ENCODE measurements at regions not wholly inside any gene's neighbourhood (a gene's known extent, or its start where the extent isn't known, plus 50 kb on each side); places are given as distances from the start of the nearest gene placed in this dataset.
"Not testable (repeated sequence)": the region's sequence is repeated elsewhere in the genome, so short reads cannot be mapped to it uniquely, and the experiment has no call there.

DNA sequence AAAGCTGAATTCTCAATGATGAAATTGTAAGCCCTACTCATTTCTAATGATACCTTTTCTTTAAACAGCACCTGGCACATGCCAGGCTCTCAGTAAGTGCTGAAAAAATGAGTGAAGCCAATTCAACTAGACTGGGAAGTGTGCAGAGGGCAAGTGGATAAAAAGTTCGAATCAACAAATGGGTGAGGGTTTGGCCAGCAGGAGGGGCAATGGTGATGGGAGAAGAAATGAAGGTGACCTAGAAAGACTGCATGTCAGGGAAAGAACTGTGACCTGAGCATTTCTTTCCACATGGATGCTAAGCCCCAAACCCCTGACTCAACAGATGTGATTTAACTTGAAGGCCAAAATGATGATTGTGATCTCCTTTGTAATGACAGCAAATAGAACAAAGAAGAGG, 54.6 kb downstream of the DKK1 start:
- in situ Hi-C loops (cut with MboI; ENCODE audit: low sequenced_read_pairs) = no loop called here
- no peaks in the 10 kb centered on the region; the same call in 1 of the 2 replicates for H3K27me3 ChIP-seq (ENCODE audit: low read depth)
- H3K9me3 ChIP-seq = no peaks in the 10 kb centered on the region
- H3K36me3 ChIP-seq (replicated peaks) = no peaks in the 10 kb centered on the region
- H3K4me3 ChIP-seq = no peak overlapping the region
- DNase-seq (ENCODE audit: low spot score in 2 of 2) = no peak
- H3K4me1 ChIP-seq = peaks cover 6% of the 10 kb centered on the region

- DNase-seq (ENCODE audit: low spot score in 2 of 2); H3K36me3 ChIP-seq (replicated peaks); in situ Hi-C loops (cut with MboI; ENCODE audit: low sequenced_read_pairs); H3K4me3 ChIP-seq; H3K27me3 ChIP-seq (ENCODE audit: low read depth); H3K9me3 ChIP-seq: not testable (repeated sequence)
- H3K4me1 ChIP-seq = peaks cover 21% of the 10 kb centered on the region
Observed at GRCh38 chr10:52374207-52374606, 60.1 kb downstream of the DKK1 start.

- H3K36me3 ChIP-seq (replicated peaks) = no peaks in the 10 kb centered on the region
- no peak for DNase-seq (ENCODE audit: low spot score in 2 of 2)
- no peaks in the 10 kb centered on the region for H3K9me3 ChIP-seq
- no peak overlapping the region for H3K4me3 ChIP-seq
- in situ Hi-C loops (cut with MboI; ENCODE audit: low sequenced_read_pairs) = no loop called here
- no peaks in the 10 kb centered on the region for H3K27me3 ChIP-seq (ENCODE audit: low read depth)
- H3K4me1 ChIP-seq = peaks cover 24% of the 10 kb centered on the region
Observed at GRCh38 chr10:52376694-52377354, 62.7 kb downstream of the DKK1 start.

- Histone ChIP-seq H3K36me3 (replicated peaks) (no peaks in the 10 kb centered on the region), H3K4me3 (no peak overlapping the region), H3K9me3 (no peaks in the 10 kb centered on the region), H3K27me3 (ENCODE audit: low read depth) (no peaks in the 10 kb centered on the region), H3K4me1 (peaks cover 24% of the 10 kb centered on the region)
- in situ Hi-C loops (cut with MboI; ENCODE audit: low sequenced_read_pairs) = no loop called here
- DNase-seq (ENCODE audit: low spot score in 2 of 2) = no peak
Observed at GRCh38 chr10:52378124-52378523, 64.0 kb downstream of the DKK1 start.

GRCh38 chr10:52379287-52379686, 65.2 kb downstream of the DKK1 start:
- Histone ChIP-seq H3K4me3 (no peak overlapping the region), H3K36me3 (replicated peaks) (no peaks in the 10 kb centered on the region), H3K27me3 (ENCODE audit: low read depth) (no peaks in the 10 kb centered on the region), H3K4me1 (peaks cover 24% of the 10 kb centered on the region), H3K9me3 (no peaks in the 10 kb centered on the region)
- peak in 1 of 2 experiments; percentile 49 for DNase-seq (ENCODE audit: low spot score in 2 of 2)
- in situ Hi-C loops (cut with MboI; ENCODE audit: low sequenced_read_pairs) = no loop called here

- peaks cover 10% of the 10 kb centered on the region; the same call in 1 of the 2 replicates for H3K4me1 ChIP-seq
- in situ Hi-C loops (cut with MboI; ENCODE audit: low sequenced_read_pairs) = no loop called here
- H3K27me3 ChIP-seq (ENCODE audit: low read depth) = no peaks in the 10 kb centered on the region
- H3K36me3 ChIP-seq (replicated peaks) = no peaks in the 10 kb centered on the region
- no peaks in the 10 kb centered on the region for H3K9me3 ChIP-seq
- no peak for DNase-seq (ENCODE audit: low spot score in 2 of 2)
- H3K4me3 ChIP-seq = no peak overlapping the region
Observed at GRCh38 chr10:52383088-52383487, 69.0 kb downstream of the DKK1 start.

GRCh38 chr10:52387744-52388143, 73.7 kb downstream of the DKK1 start:
- Histone ChIP-seq H3K36me3 (replicated peaks) (no peaks in the 10 kb centered on the region), H3K4me3 (no peak overlapping the region), H3K27me3 (ENCODE audit: low read depth) (no peaks in the 10 kb centered on the region), H3K4me1 (no peaks in the 10 kb centered on the region), H3K9me3 (no peaks in the 10 kb centered on the region)
- no peak for DNase-seq (ENCODE audit: low spot score in 2 of 2)
- in situ Hi-C loops (cut with MboI; ENCODE audit: low sequenced_read_pairs) = no loop called here

- DNase-seq (ENCODE audit: low spot score in 2 of 2) = no peak
- Histone ChIP-seq H3K9me3 (no peaks in the 10 kb centered on the region), H3K36me3 (replicated peaks) (no peaks in the 10 kb centered on the region), H3K4me3 (no peak overlapping the region), H3K27me3 (ENCODE audit: low read depth) (no peaks in the 10 kb centered on the region), H3K4me1 (no peaks in the 10 kb centered on the region)
- in situ Hi-C loops (cut with MboI; ENCODE audit: low sequenced_read_pairs) = no loop called here
Observed at GRCh38 chr10:52390388-52390787, 76.3 kb downstream of the DKK1 start.

DNA sequence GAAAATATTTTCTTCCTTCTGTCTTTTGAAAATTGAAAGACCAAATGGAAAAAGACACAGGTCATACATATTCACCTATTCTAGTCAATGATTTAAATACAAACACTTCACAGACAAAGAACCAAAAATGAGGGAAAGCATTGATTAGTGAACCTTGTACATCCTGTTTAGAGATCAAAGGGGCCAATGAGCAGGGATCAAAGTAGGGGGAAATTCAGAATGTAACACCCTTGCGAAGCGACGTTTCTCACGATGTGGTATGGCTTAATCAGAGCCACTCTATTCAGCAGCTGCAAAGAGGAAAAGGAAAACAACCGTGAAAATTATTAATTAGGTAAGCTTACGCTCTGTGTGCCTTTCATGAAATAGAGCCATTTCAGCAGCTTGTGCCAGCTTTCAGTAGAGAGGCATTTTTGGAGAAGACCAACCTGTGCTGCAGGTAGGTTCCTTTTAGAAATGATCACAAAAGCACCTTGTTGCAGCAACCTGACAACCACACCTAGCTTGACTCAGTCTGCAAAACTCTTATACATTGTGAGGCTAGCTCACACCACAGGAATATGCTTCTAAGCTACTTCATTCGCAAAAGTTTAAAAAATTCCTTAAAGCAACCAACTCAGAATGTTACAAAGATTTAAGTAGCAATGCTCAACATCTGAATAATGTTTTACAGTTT, 78.0 kb downstream of the DKK1 start:
- Histone ChIP-seq H3K4me1 (no peaks in the 10 kb centered on the region), H3K27me3 (ENCODE audit: low read depth) (no peaks in the 10 kb centered on the region), H3K9me3 (no peaks in the 10 kb centered on the region), H3K4me3 (no peak overlapping the region), H3K36me3 (replicated peaks) (no peaks in the 10 kb centered on the region)
- no peak for DNase-seq (ENCODE audit: low spot score in 2 of 2)
- in situ Hi-C loops (cut with MboI; ENCODE audit: low sequenced_read_pairs) = no loop called here

DNA sequence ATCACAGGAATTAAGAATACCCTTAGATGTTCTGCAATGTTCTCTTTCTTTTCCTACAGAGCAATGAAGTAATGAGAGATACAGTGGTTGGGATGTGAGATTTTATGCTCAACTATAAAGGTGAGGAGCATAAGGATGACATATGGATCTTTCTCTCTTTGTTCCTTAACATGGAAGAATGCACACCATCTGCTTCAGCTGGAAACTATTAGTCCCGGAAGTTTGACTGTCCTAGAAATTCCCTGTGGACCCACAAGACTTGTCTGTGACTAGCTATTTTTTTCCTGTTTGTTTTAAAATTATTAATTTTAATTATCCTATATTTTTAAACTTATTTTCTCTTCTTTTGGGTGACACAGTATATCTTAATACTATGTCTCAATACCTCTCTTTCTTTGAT, 80.2 kb downstream of the DKK1 start:
- Histone ChIP-seq H3K36me3 (replicated peaks) (no peaks in the 10 kb centered on the region), H3K9me3 (no peaks in the 10 kb centered on the region), H3K4me3 (no peak overlapping the region), H3K27me3 (ENCODE audit: low read depth) (no peaks in the 10 kb centered on the region), H3K4me1 (no peaks in the 10 kb centered on the region)
- DNase-seq (ENCODE audit: low spot score in 2 of 2) = no peak
- in situ Hi-C loops (cut with MboI; ENCODE audit: low sequenced_read_pairs) = no loop called here

GRCh38 chr10:52400562-52400961, 86.5 kb downstream of the DKK1 start:
- DNase-seq (ENCODE audit: low spot score in 2 of 2) = no peak
- no peaks in the 10 kb centered on the region for H3K4me1 ChIP-seq
- in situ Hi-C loops (cut with MboI; ENCODE audit: low sequenced_read_pairs) = no loop called here
- no peaks in the 10 kb centered on the region for H3K27me3 ChIP-seq (ENCODE audit: low read depth)
- no peak overlapping the region for H3K4me3 ChIP-seq
- H3K36me3 ChIP-seq (replicated peaks) = no peaks in the 10 kb centered on the region
- no peaks in the 10 kb centered on the region for H3K9me3 ChIP-seq

GRCh38 chr10:52403801-52404200, 89.7 kb downstream of the DKK1 start:
- H3K4me3 ChIP-seq; DNase-seq (ENCODE audit: low spot score in 2 of 2); H3K9me3 ChIP-seq: not testable (repeated sequence)

GRCh38 chr10:52409195-52409594, 95.1 kb downstream of the DKK1 start:
- no peaks in the 10 kb centered on the region for H3K27me3 ChIP-seq (ENCODE audit: low read depth)
- in situ Hi-C loops (cut with MboI; ENCODE audit: low sequenced_read_pairs) = no loop called here
- H3K4me1 ChIP-seq = no peaks in the 10 kb centered on the region
- no peaks in the 10 kb centered on the region for H3K9me3 ChIP-seq
- no peak overlapping the region for H3K4me3 ChIP-seq
- no peak for DNase-seq (ENCODE audit: low spot score in 2 of 2)
- H3K36me3 ChIP-seq (replicated peaks) = no peaks in the 10 kb centered on the region

More at GRCh38 chr10:52403801-52404200, 89.7 kb downstream of the DKK1 start:
- H3K4me1 ChIP-seq; H3K36me3 ChIP-seq (replicated peaks); in situ Hi-C loops (cut with MboI; ENCODE audit: low sequenced_read_pairs); H3K27me3 ChIP-seq (ENCODE audit: low read depth): not testable (repeated sequence)

DNA sequence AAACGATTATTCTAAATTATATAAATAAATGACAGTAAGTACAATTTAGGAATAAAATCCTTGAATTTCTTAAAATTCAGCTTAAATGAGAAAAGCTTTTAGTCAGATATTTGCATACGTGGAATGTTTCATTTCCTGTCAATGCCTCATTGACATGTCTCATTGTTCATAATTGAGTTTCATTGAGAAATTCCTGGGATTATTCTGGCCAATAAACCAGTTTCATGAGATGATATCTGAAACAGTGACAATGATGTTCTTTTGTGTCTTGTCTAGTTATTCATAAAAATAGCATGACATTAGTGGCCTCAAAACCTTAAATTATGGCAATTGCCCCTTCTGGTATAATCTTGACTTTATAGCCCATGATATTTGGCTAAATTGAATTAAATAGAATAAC, 95.8 kb downstream of the DKK1 start:
- no peaks in the 10 kb centered on the region for H3K36me3 ChIP-seq (replicated peaks)
- no peaks in the 10 kb centered on the region for H3K4me1 ChIP-seq
- H3K9me3 ChIP-seq = no peaks in the 10 kb centered on the region
- no peak overlapping the region for H3K4me3 ChIP-seq
- in situ Hi-C loops (cut with MboI; ENCODE audit: low sequenced_read_pairs) = no loop called here
- DNase-seq (ENCODE audit: low spot score in 2 of 2) = no peak
- no peaks in the 10 kb centered on the region for H3K27me3 ChIP-seq (ENCODE audit: low read depth)
